ENCODE measurements at regions not wholly inside any gene's neighbourhood (a gene's known extent, or its start where the extent isn't known, plus 50 kb on each side); places are given as distances from the start of the nearest gene placed in this dataset.
A peak's percentile ranks its signal among the peaks of the same experiment; 100 is the strongest.

DNA sequence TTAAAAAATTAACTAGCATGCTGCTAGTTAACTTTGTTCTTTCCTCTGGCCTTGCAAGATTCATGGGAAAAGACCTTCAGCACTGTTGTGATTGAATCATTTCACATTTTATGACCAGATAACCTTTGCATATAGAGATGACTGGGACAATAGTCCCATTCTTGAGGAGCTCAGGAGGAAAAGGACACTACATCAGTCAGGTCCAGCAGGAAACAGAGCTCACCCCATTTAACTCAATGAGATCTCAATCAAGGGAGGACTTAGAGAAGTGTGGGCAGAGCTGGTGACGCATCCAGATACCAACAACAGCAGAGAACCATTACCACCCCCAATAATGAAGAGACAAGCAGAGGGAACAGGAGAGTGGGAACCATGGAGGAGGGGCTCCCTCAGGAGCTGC is 109.4 kb upstream of the GUCA2B start:
- no peak for DNase-seq (ENCODE audit: extremely low spot score)
- Histone ChIP-seq H3K4me3 (ENCODE audit: low read depth, low read length) (no peak overlapping the region), H3K4me1 (ENCODE audit: insufficient read depth) (no peaks in the 10 kb centered on the region), H3K36me3 (ENCODE audit: insufficient read depth) (no peaks in the 10 kb centered on the region), H3K27ac (ENCODE audit: low read depth) (no peak overlapping the region)
- 91% methylated on average over 1 of the region's 1 CpG for WGBS

DNA sequence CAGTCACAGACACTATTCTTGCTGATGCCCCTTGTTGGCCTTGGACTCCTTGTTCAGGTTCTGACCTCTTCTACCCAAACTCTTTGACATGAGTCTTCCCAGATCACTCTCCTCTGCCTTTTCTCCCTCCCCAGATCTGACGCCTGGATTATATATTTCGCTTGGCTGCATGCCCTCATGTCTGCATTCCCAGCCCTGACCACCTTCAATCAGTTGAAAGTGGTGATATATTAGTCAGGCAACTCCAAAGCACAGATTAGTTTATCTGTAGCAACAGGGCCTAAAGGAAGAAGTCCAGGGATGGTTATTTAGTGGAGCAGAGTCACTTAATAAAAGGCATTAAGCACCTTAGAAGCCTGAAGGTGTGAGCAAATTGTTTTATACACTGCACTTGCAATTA is 110.0 kb upstream of the GUCA2B start:
- WGBS = 59% methylated on average over 2 of the region's 2 CpGs
- Histone ChIP-seq H3K4me1 (ENCODE audit: insufficient read depth) (no peaks in the 10 kb centered on the region), H3K36me3 (ENCODE audit: insufficient read depth) (no peaks in the 10 kb centered on the region), H3K4me3 (ENCODE audit: low read depth, low read length) (no peak overlapping the region), H3K27ac (ENCODE audit: low read depth) (no peak overlapping the region)
- DNase-seq (ENCODE audit: extremely low spot score) = no peak

DNA sequence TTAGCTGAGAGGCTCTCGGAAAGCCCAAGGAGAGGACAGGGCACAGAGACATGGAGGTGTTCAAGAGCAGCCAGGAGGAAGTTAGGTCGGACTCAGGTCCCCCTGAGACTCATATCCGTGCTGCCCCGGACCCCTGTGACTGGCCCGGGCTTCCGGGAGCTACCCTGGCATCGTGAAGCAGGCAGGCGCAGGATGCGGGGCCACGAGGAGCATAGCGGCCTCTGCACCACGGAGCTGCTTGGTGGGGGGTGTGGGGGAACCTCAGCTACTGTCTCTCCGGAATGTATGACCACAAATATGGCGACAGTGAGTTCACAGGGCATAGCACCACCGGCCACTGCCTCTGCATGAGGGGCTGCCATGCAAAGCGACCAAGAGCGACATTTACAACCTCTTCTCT is 112.2 kb upstream of the GUCA2B start:
- Histone ChIP-seq H3K4me3 (ENCODE audit: low read depth, low read length) (no peak overlapping the region), H3K36me3 (ENCODE audit: insufficient read depth) (no peaks in the 10 kb centered on the region), H3K4me1 (ENCODE audit: insufficient read depth) (no peaks in the 10 kb centered on the region), H3K27ac (ENCODE audit: low read depth) (no peak overlapping the region)
- no peak for DNase-seq (ENCODE audit: extremely low spot score)
- 91% methylated on average over 17 of the region's 17 CpGs for WGBS

DNA sequence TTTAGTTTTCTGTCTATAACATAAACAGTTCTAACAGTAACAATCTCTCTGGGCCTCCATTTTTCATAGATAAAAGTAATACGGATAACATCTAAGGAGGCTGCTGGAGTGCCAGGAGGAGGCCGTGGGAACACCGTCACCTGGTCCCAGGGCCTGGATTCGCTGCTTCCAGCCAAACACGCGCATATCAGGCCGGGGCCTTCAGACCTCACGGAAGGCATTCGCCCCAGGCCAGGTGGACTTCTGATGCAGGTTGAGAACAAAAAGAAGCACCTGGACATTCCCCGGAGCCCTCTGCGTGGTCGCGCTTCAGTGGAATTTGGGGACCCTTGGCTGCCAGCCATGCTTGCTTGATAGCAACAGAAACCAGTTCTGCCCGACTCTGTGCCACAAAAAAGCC is 113.1 kb upstream of the GUCA2B start:
- no peak overlapping the region for H3K27ac ChIP-seq (ENCODE audit: low read depth)
- H3K4me1 ChIP-seq (ENCODE audit: insufficient read depth) = no peaks in the 10 kb centered on the region
- H3K4me3 ChIP-seq (ENCODE audit: low read depth, low read length) = no peak overlapping the region
- 91% methylated on average over 14 of the region's 14 CpGs for WGBS
- no peak for DNase-seq (ENCODE audit: extremely low spot score)
- H3K36me3 ChIP-seq (ENCODE audit: insufficient read depth) = no peaks in the 10 kb centered on the region

DNA sequence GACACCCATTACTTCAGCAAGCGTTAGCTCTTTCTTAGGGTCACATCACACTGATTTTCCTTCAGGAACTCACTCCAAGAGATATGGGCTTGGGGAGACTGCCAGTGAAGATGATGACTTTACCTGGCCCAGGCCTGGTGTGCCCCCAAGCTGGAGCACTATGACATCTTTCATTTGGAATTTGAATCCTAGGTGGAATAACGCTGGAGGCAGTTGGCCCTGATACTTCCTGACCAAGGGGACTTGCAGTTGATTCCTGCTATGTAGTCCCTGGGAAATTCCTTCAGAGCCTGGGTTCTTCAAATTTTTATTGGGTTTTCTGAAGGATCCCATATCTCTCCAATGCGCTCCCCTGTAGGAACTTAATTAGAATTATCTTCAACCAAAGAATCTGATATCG is 114.9 kb upstream of the GUCA2B start:
- no peak overlapping the region for H3K27ac ChIP-seq (ENCODE audit: low read depth)
- H3K4me3 ChIP-seq (ENCODE audit: low read depth, low read length) = no peak overlapping the region
- no peak for DNase-seq (ENCODE audit: extremely low spot score)
- H3K36me3 ChIP-seq (ENCODE audit: insufficient read depth) = no peaks in the 10 kb centered on the region
- whole genome bisulfite sequencing = 81% methylated on average over 4 of the region's 4 CpGs
- no peaks in the 10 kb centered on the region for H3K4me1 ChIP-seq (ENCODE audit: insufficient read depth)

DNA sequence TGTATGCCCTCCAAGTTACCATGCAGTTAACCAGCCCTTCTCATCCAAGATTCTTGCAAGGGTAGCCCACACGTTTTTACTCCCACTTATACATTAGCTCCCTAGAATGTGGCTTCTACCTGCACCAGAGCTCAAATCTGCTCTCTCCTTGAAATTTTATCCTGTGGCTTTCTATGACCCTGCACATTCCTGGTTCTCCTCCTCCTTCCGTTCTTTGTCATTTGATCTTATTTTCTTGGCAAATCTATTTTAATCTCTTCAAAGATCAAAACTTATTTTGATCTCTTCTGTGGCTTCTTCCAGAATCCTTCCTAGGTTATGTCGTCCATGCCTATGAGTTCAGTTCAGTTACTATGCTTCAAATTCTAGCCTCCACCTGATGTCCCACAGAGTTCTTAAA is 115.6 kb upstream of the GUCA2B start:
- 45% methylated on average over 3 of the region's 3 CpGs for WGBS

DNA sequence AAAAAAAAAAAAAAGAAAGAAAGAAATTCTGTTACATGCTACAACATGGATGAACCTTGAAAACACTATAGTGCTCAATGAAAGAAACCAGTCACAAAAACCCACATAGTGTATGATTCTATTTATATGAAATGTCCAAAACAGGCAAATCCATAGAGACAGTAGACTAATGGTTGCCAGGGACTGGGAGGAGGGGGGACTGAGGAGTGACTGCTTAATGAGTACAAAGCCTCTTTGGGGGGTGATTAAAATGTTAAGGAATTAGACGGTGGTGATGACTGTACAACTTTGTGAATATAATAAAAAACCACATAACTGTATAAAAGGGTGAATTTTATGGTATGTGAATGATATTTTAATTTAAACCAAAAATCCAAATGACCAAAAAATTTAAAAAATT is 116.0 kb upstream of the GUCA2B start:
- 42% methylated on average over 1 of the region's 1 CpG for WGBS
- no peak for DNase-seq (ENCODE audit: extremely low spot score)
- Histone ChIP-seq H3K36me3 (ENCODE audit: insufficient read depth) (no peaks in the 10 kb centered on the region), H3K4me1 (ENCODE audit: insufficient read depth) (no peaks in the 10 kb centered on the region), H3K27ac (ENCODE audit: low read depth) (no peak overlapping the region), H3K4me3 (ENCODE audit: low read depth, low read length) (no peak overlapping the region)

More for the DNA sequence above, 115.6 kb upstream of the GUCA2B start:
- H3K27ac ChIP-seq (ENCODE audit: low read depth) = no peak overlapping the region
- no peaks in the 10 kb centered on the region for H3K36me3 ChIP-seq (ENCODE audit: insufficient read depth)
- no peaks in the 10 kb centered on the region for H3K4me1 ChIP-seq (ENCODE audit: insufficient read depth)
- no peak for DNase-seq (ENCODE audit: extremely low spot score)
- no peak overlapping the region for H3K4me3 ChIP-seq (ENCODE audit: low read depth, low read length)

DNA sequence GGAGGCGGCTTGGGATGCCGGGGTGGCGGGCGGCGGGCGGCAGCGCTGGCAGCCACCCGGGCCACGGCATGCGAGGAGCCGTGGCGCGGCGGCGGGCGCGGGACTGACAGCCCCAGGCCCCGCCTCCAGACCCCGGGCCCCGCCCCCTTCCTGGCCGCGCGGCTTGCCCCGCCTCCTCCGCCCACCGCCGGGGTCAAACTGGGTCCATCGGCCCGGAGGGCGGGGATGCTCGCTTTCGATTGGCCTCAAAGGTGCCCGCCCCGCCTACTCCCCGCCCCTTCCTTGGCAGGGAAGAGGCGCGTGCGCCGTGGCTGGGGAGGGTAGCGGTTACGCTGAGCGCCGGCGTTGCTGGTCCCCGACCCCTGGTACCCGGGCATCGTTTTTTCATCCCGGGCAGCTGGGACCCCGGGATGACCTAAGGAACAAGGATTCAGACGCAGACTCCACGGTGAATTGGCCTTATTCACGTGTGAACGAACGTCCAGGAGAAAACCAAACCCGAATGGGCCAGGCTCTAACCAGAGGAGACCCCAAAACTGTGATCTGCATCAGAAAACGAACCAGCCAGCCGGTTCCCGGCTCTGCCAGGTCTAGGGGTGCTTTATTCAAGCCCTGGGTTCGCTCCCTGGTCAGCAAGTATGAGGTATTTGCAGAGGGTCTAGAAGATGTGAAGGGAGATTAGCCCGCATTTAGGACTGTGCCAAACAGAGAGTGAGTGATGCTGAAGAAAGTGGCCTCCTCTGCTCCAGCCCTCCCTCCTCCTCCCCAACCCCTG is 117.2 kb upstream of the GUCA2B start:
- H3K4me3 ChIP-seq (ENCODE audit: low read depth, low read length) = peak overlapping the region; percentile 84

DNA sequence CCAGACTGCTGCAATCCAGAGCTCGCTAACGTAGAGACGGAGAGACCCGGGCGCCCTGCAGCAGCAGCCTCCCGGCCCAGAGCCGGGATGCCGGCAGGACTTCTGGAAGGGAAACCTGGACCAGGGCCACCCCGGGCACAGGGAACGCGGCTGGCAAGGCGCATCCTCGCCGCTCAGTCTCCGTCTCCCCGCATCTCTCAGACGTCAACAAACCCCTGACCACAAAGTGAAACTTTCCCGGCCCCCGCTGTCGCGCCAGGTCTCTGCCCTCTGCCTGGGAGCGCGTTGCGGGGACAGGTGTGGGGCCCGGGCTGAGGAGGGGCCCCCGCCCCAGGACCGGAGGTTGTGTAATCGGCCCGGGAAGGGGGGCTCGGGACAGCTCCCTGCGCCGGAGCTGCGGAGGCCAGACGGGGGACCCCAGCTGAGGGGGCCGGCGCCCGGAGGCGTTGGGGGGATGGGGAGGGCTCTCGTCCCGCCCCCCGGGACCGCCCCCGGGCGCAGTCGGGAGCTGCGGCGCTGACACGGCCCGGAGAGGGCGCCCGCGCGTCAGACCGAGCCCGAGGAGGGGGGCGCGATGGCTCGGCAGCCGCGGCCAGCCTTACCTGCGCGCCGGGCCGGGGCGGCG is 116.6 kb upstream of the HIVEP3 start:
- under 1% methylated on average over 65 of the region's 66 CpGs for WGBS
- Histone ChIP-seq H3K36me3 (ENCODE audit: insufficient read depth) (no peaks in the 10 kb centered on the region), H3K4me3 (ENCODE audit: low read depth, low read length) (peak overlapping the region; percentile 84), H3K27ac (ENCODE audit: low read depth) (peak overlapping the region; percentile 29), H3K4me1 (ENCODE audit: insufficient read depth) (no peaks in the 10 kb centered on the region)
- DNase-seq (ENCODE audit: extremely low spot score) = no peak

More for the DNA sequence above, 117.2 kb upstream of the GUCA2B start:
- peak; percentile 83 for DNase-seq (ENCODE audit: extremely low spot score)
- H3K36me3 ChIP-seq (ENCODE audit: insufficient read depth) = no peaks in the 10 kb centered on the region
- no peaks in the 10 kb centered on the region for H3K4me1 ChIP-seq (ENCODE audit: insufficient read depth)
- peak overlapping the region; percentile 29 for H3K27ac ChIP-seq (ENCODE audit: low read depth)
- WGBS = 1% methylated on average over 60 of the region's 60 CpGs

DNA sequence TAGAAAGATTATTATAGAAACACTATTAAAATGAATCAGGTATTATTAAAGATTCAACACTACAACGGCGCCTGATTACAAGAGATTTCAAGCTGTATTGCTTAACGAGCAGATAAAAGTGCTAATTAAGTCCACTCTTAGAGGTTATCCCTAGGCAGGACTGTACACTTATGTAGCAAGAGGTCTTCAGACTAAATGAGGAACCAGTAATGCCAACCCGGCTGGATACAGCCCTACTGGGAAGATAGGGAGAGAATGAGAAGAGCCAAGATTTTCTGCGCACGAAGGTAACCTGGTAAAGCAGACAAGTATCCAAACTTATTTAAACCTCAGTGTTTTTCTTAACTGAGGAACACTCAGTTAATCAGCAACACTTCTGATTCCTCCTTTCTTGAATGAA is 115.7 kb upstream of the HIVEP3 start:
- Histone ChIP-seq H3K27ac (ENCODE audit: low read depth) (no peak overlapping the region), H3K36me3 (ENCODE audit: insufficient read depth) (no peaks in the 10 kb centered on the region), H3K4me3 (ENCODE audit: low read depth, low read length) (no peak overlapping the region), H3K4me1 (ENCODE audit: insufficient read depth) (no peaks in the 10 kb centered on the region)
- no peak for DNase-seq (ENCODE audit: extremely low spot score)
- 61% methylated on average over 6 of the region's 6 CpGs for WGBS

DNA sequence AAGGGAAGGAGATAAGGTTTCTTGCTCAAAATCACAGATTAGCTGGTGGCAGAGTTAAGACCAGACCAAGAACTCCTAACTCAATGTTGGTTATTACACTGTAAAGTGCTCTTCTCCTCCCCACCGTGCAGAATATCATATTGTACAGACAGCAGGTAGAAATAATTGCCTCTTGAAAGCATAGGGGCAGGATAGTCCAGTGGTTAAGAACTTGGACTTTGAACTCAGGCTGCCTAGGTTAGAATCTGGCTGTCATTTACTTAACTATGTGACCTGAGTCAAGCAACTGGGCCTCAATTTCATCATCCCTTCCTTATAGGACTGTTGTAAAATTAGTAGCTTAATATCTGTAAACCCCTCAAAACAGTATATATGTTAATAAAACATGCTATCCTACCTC is 114.9 kb upstream of the HIVEP3 start:
- no peak for DNase-seq (ENCODE audit: extremely low spot score)
- H3K36me3 ChIP-seq (ENCODE audit: insufficient read depth) = no peaks in the 10 kb centered on the region
- H3K4me1 ChIP-seq (ENCODE audit: insufficient read depth) = no peaks in the 10 kb centered on the region
- no peak overlapping the region for H3K4me3 ChIP-seq (ENCODE audit: low read depth, low read length)
- 80% methylated on average over 1 of the region's 1 CpG for WGBS
- no peak overlapping the region for H3K27ac ChIP-seq (ENCODE audit: low read depth)

DNA sequence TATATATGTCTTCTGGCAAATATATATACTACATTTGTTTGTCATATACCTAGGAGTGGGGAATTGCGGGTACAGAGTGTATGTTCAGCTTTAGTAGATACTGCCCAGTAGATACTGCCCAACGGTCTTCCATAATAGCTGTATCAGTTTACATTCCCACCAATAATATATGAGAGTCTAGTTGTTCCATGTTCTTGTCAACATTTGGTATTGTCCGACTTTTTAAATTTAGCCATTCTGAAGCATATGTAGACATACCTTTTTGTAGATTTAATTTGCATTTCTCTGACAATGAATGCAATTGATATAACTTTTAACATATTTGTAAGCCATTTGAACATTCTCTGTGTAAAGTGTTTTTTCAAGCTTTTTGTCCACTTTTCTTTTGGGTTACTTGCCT is 99.0 kb upstream of the HIVEP3 start:
- no peak for DNase-seq (ENCODE audit: extremely low spot score)
- H3K4me3 ChIP-seq (ENCODE audit: low read depth, low read length) = no peak overlapping the region
- peaks cover 1% of the 10 kb centered on the region for H3K36me3 ChIP-seq (ENCODE audit: insufficient read depth)
- WGBS = 92% methylated on average over 3 of the region's 3 CpGs
- H3K4me1 ChIP-seq (ENCODE audit: insufficient read depth) = no peaks in the 10 kb centered on the region
- no peak overlapping the region for H3K27ac ChIP-seq (ENCODE audit: low read depth)

DNA sequence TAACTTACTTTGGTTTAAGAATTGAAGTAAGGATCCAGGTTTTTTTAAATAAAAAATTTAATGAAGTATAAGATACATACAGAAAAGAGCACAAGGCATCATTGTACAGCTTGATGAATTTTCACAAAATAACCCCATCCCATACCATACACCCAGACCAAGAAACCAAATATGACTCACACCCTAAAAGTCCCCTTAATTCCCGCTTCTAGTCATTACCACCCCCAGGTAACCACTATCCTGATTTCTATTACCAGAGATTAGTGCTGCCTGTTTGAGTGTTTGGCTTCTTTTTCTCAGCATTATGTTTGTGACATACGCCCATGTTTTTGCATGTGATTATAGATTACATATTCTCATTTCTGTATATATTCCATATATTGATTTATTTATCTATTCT is 98.5 kb upstream of the HIVEP3 start:
- no peaks in the 10 kb centered on the region for H3K4me1 ChIP-seq (ENCODE audit: insufficient read depth)
- no peak overlapping the region for H3K27ac ChIP-seq (ENCODE audit: low read depth)
- WGBS = 93% methylated on average over 2 of the region's 2 CpGs
- H3K36me3 ChIP-seq (ENCODE audit: insufficient read depth) = peaks cover 1% of the 10 kb centered on the region
- H3K4me3 ChIP-seq (ENCODE audit: low read depth, low read length) = no peak overlapping the region
- DNase-seq (ENCODE audit: extremely low spot score) = no peak

DNA sequence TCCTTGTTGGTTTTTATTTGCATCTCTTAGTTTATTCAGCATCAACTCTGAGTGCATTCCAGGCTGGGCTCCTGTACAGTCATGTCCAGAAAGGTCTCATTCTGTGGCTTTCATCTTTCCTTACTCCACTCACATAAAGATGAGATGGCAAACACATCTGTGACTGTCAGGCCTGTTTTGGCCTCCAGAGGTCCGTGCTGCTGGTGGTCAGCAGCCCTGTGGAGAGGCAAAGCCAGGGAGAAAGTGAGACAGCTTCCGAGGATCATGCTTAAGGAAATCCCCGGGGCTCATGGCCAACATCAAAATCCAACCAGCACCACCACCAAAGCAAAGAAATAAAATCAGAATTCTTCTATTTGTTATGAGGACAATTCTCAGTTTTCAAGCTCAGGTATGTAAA is 96.1 kb upstream of the HIVEP3 start:
- H3K4me1 ChIP-seq (ENCODE audit: insufficient read depth) = no peaks in the 10 kb centered on the region
- DNase-seq (ENCODE audit: extremely low spot score) = no peak
- peaks cover 1% of the 10 kb centered on the region for H3K36me3 ChIP-seq (ENCODE audit: insufficient read depth)
- WGBS = 64% methylated on average over 3 of the region's 3 CpGs
- H3K4me3 ChIP-seq (ENCODE audit: low read depth, low read length) = no peak overlapping the region
- H3K27ac ChIP-seq (ENCODE audit: low read depth) = no peak overlapping the region

Data from urinary bladder (tissue), 3 donors.